K562 (cell line): ENCODE measurements at regions not wholly inside any gene's neighbourhood (a gene's known extent, or its start where the extent isn't known, plus 50 kb on each side); places are given as distances from the start of the nearest gene placed in this dataset.

Source experiments
- ATAC-seq: fragments of 200-7000 bp; cut with Tn5 transposase; 3 replicates; pipeline ENCODE4 v1.9.1; 2020; ENCODE audit warnings: moderate library complexity
- BruUV-seq: library from RNA; stranded (reverse); fragments of 400-500 nt; replicated peaks from 2 replicates; lab custom pipeline; 2021; lab: Mats Ljungman, UMichigan
- CTCF ChIA-PET: fragments of 300-600 bp; formaldehyde crosslinking; extraction: SDS; loops from one replicate; lab custom pipeline; 2021; ENCODE audit warnings: low intra/inter-chr PET ratio; lab: Yijun Ruan, JAX
- POLR2A ChIA-PET: fragments of 300-600, 350-650 bp; sonication (Branson Sonifier 250); formaldehyde crosslinking; extraction: SDS; loops from one replicate; lab custom pipeline; 2021; ENCODE audit warnings: antibody characterized with exemption, inconsistent platforms; lab: Yijun Ruan, JAX
- DNase-seq, 4 experiments: peaks; one replicate each; pipeline versions ENCODE4 v3.0.0 to v3.0.0-alpha.2; 2011 to 2018; ENCODE audit warnings: low spot score in 3 of 4, mixed read lengths in 3 of 4; ENCODE audit errors: extremely low read depth in 1 of 4
- FAIRE-seq: peaks from 2 replicates; lab custom pipeline; 2011; peaks lifted over from hg19 to GRCh38; lab: Jason Lieb, UNC
- H2AFZ ChIP-seq: 2 replicates; pipeline ENCODE4 v1.6.0; 2011; ENCODE audit warnings: low read depth, low read length, control low read depth, inconsistent platforms
- H3K27ac ChIP-seq: fragments of 200-600 bp; 3 replicates; pipeline ENCODE4 v1.8.0; 2011; ENCODE audit warnings: low read depth, mild to moderate bottlenecking, control low read depth, inconsistent platforms, low read length, moderate library complexity, mixed read lengths; ENCODE audit errors: extremely low read depth
- H3K27me3 ChIP-seq, 2 experiments: fragments of 300-600 bp in 1 of 2; 2 replicates in 1 of 2; 3 replicates in 1 of 2; pipeline versions ENCODE4 v1.6.0 to v1.8.0; 2011; ENCODE audit warnings: inconsistent platforms in 2 of 2, low read length in 2 of 2, mild to moderate bottlenecking in 1 of 2, mixed read lengths in 1 of 2, moderate library complexity in 1 of 2; ENCODE audit not compliant: control insufficient read depth in 2 of 2, insufficient read depth in 2 of 2
- H3K36me3 ChIP-seq: fragments of 300-600 bp; 3 replicates; pipeline ENCODE4 v1.8.0; 2011; ENCODE audit warnings: mild to moderate bottlenecking, low read length, inconsistent platforms; ENCODE audit not compliant: control insufficient read depth, insufficient read depth
- H3K4me1 ChIP-seq, 2 experiments: fragments of 200-600 bp in 1 of 2; replicated peaks in 1 of 2; 2 replicates in 1 of 2; 3 replicates in 1 of 2; pipeline versions ENCODE4 v1.5.1 to v1.8.0; 2011; ENCODE audit warnings: inconsistent platforms in 2 of 2, low read length in 2 of 2, mild to moderate bottlenecking in 1 of 2, mixed read lengths in 1 of 2, moderate library complexity in 1 of 2; ENCODE audit not compliant: control insufficient read depth in 2 of 2, insufficient read depth in 2 of 2
- H3K4me2 ChIP-seq: 2 replicates; pipeline ENCODE4 v1.6.1; 2011; ENCODE audit warnings: low read length, control low read depth, inconsistent platforms, mixed read lengths; ENCODE audit not compliant: insufficient read depth
- H3K4me3 ChIP-seq: fragments of 200-600 bp; sonication (generic), shearing (Covaris generic); 2 replicates; pipeline ENCODE4 v1.5.1; 2016; ENCODE audit warnings: control low read depth, inconsistent platforms
- H3K79me2 ChIP-seq: fragments of 200-600 bp; 3 replicates; pipeline ENCODE4 v1.8.0; 2011; ENCODE audit warnings: low read length, inconsistent platforms; ENCODE audit not compliant: control insufficient read depth, insufficient read depth
- H3K9ac ChIP-seq, 2 experiments: 2 replicates each; pipeline versions ENCODE4 v1.6.0 to v1.6.1; 2011; ENCODE audit warnings: low read depth in 2 of 2, low read length in 2 of 2, control low read depth in 1 of 2, inconsistent platforms in 1 of 2, mild to moderate bottlenecking in 1 of 2, mixed read lengths in 1 of 2; ENCODE audit not compliant: insufficient read depth in 1 of 2
- H3K9me1 ChIP-seq: one replicate; pipeline ENCODE4 v1.6.0; 2011; ENCODE audit warnings: inconsistent platforms, mild to moderate bottlenecking, low read length, moderate library complexity; ENCODE audit not compliant: control insufficient read depth, insufficient read depth
- H3K9me3 ChIP-seq: replicated peaks from 2 replicates; pipeline ENCODE4 v1.5.1; 2011; ENCODE audit warnings: low read depth, low read length, inconsistent platforms; ENCODE audit not compliant: control insufficient read depth, insufficient read depth
- H4K20me1 ChIP-seq: replicated peaks from 2 replicates; pipeline ENCODE4 v1.6.1; 2011; ENCODE audit warnings: low read length, inconsistent platforms, mixed read lengths; ENCODE audit not compliant: control insufficient read depth, insufficient read depth
- KDM4B ChIP-seq, 2 experiments: fragments of 450-650 bp in 1 of 2; sonication (generic) in 1 of 2; IDR thresholded peaks; 2 replicates each; pipeline ENCODE4 v1.6.1; 2016 to 2017; ENCODE audit warnings: borderline replicate concordance in 2 of 2, antibody characterized with exemption in 1 of 2, low read depth in 1 of 2, mild to moderate bottlenecking in 1 of 2
- MTA2 ChIP-seq: fragments of 450-650 bp; IDR thresholded peaks from 2 replicates; pipeline ENCODE4 v1.6.1; 2016; ENCODE audit warnings: low read depth
- YBX1 ChIP-seq: fragments of 450-650 bp; IDR thresholded peaks from 2 replicates; pipeline ENCODE4 v1.7.1; 2016; ENCODE audit warnings: mild to moderate bottlenecking
- ZNF165 ChIP-seq: fragments of 250-450 bp; sonication (Bioruptor Pico); IDR thresholded peaks from 2 replicates; pipeline ENCODE4 v1.4.0; 2020; ENCODE audit warnings: borderline replicate concordance
- WGBS: fragments of 100-300 bp; shearing (Covaris generic); methylation state at CpG from one replicate; pipeline ENCODE4 v1.1.6; 2016; ENCODE audit warnings: low coverage, mixed read lengths; ENCODE audit not compliant: insufficient coverage; ENCODE audit errors: missing lambda C conversion rate; 5-methylcytosine and 5-hydroxymethylcytosine counted together
- in situ Hi-C: fragments of 300-500 bp; cut with MboI; formaldehyde crosslinking; loops from 4 replicates; pipeline ENCODE4 v1.15.0; 2018; ENCODE audit warnings: inconsistent platforms, mixed read lengths
- intact Hi-C: fragments of 100-400 bp; cut with micrococcal nuclease; formaldehyde crosslinking; loops from 2 replicates; pipeline ENCODE4 v1.14.2; 2022
- TF ChIP-seq, protein P1 (sequence below): sonication (generic); formaldehyde crosslinking; IDR thresholded peaks from 2 replicates; pipeline ENCODE4 v1.8.1; 2023; ENCODE audit warnings: mild to moderate bottlenecking, missing genetic modification reagents

DNA sequence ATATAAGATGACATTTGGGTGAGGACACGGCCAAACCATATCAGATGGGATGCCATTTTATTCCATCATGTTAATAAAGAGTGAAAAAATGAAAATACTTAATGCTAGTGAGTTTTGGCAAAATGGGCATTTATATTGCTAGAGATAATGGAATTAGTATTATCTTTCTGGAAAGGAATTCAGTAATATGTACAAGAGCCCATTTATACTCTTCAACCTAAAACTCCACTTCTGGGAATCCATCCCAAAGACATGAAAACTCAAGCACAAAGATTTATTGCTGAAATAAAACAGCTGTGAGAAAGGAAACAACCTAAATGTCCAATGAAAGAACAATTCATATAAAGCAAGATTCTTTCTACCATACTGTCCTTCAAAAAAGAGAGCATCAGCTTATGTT is 96.0 kb upstream of the TMEM168 start:
- H3K27me3 ChIP-seq: peaks cover 0 to 5% of the 10 kb centered on the region in 2 experiments; a peak in 1 of 5 replicates
- H3K9ac ChIP-seq: no peak overlapping the region
- CTCF ChIA-PET: no interaction called here
- no peaks in the 10 kb centered on the region for H3K79me2 ChIP-seq
- FAIRE-seq (no peak), DNase-seq (no peak), ATAC-seq (no peak)
- H3K9me1 ChIP-seq: no peaks in the 10 kb centered on the region
- POLR2A ChIA-PET: no interaction called here
- TF ChIP-seq YBX1 (no peak), MTA2 (no peak), ZNF165 (CRISPR knock-in tag) (no peak), KDM4B (IDR thresholded peaks at IDR 0.05; ENCODE audit: borderline replicate concordance in 2 of 2, low read depth in 1 of 2) (no peak)
- TF ChIP-seq, protein P1, sequence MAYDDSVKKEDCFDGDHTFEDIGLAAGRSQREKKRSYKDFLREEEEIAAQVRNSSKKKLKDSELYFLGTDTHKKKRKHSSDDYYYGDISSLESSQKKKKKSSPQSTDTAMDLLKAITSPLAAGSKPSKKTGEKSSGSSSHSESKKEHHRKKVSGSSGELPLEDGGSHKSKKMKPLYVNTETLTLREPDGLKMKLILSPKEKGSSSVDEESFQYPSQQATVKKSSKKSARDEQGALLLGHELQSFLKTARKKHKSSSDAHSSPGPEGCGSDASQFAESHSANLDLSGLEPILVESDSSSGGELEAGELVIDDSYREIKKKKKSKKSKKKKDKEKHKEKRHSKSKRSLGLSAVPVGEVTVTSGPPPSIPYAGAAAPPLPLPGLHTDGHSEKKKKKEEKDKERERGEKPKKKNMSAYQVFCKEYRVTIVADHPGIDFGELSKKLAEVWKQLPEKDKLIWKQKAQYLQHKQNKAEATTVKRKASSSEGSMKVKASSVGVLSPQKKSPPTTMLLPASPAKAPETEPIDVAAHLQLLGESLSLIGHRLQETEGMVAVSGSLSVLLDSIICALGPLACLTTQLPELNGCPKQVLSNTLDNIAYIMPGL (CRISPR knock-in tag): no peak
- no peaks in the 10 kb centered on the region for H4K20me1 ChIP-seq
- no TSS peak for BruUV-seq
- H3K36me3 ChIP-seq: no peaks in the 10 kb centered on the region
- H3K4me1 ChIP-seq: no peaks in the 10 kb centered on the region
- in situ Hi-C loops (loop anchor here (25.0 kb wide), 1 partner anchor 1124 kb away; no protein-coding TSS in a partner anchor), intact Hi-C loops (no loop called here)
- no peak overlapping the region for H3K4me2 ChIP-seq
- WGBS: 39% methylated on average over 1 of the region's 1 CpG
- no peak overlapping the region for H3K27ac ChIP-seq
- H2AFZ ChIP-seq: no peak overlapping the region
- no peak overlapping the region for H3K4me3 ChIP-seq
- no peaks in the 10 kb centered on the region for H3K9me3 ChIP-seq
